ENCODE measurements at regions not wholly inside any gene's neighbourhood (a gene's known extent, or its start where the extent isn't known, plus 50 kb on each side); places are given as distances from the start of the nearest gene placed in this dataset.
"Not testable (repeated sequence)": the region's sequence is repeated elsewhere in the genome, so short reads cannot be mapped to it uniquely, and the experiment has no call there.

- no peak for DNase-seq
These were observed 131.4 kb upstream of the FRG1 start for GRCh38 chr4:189809241-189809735.

GRCh38 chr4:189809839-189810238 is 130.8 kb upstream of the FRG1 start:
- no peak for DNase-seq

GRCh38 chr4:189810318-189811181 is 130.1 kb upstream of the FRG1 start:
- not testable (repeated sequence) for DNase-seq

GRCh38 chr4:189815404-189816192 is 125.1 kb upstream of the FRG1 start:
- DNase-seq, result no peak

GRCh38 chr4:189822326-189822725 is 118.3 kb upstream of the FRG1 start:
- no peak for DNase-seq

GRCh38 chr4:189823591-189823990 is 117.1 kb upstream of the FRG1 start:
- DNase-seq, result no peak

GRCh38 chr4:189825466-189825865 is 115.2 kb upstream of the FRG1 start:
- no peak for DNase-seq

GRCh38 chr4:189826657-189827056 is 114.0 kb upstream of the FRG1 start:
- no peak for DNase-seq

- no peak for DNase-seq
These were observed 112.5 kb upstream of the FRG1 start for GRCh38 chr4:189828081-189828697.

GRCh38 chr4:189832528-189832927 is 108.1 kb upstream of the FRG1 start:
- DNase-seq, result no peak

- no peak for DNase-seq
These were observed 106.1 kb upstream of the FRG1 start for GRCh38 chr4:189834616-189835015.

- DNase-seq, result no peak
These were observed 105.2 kb upstream of the FRG1 start for GRCh38 chr4:189835505-189835904.

- DNase-seq, result no peak
These were observed 103.2 kb upstream of the FRG1 start for GRCh38 chr4:189837471-189837870.

- no peak for DNase-seq
These were observed 101.7 kb upstream of the FRG1 start for GRCh38 chr4:189838821-189839497.

- no peak for DNase-seq
These were observed 100.3 kb upstream of the FRG1 start for GRCh38 chr4:189840356-189840755.

- no peak for DNase-seq
These were observed 97.2 kb upstream of the FRG1 start for GRCh38 chr4:189843413-189844009.

- no peak for DNase-seq
These were observed 95.4 kb upstream of the FRG1 start for GRCh38 chr4:189845145-189845846.

GRCh38 chr4:189846094-189846493 is 94.6 kb upstream of the FRG1 start:
- DNase-seq, result not testable (repeated sequence)

- DNase-seq, result peak in 1 of 2 experiments; percentile 3
These were observed 94.1 kb upstream of the FRG1 start for GRCh38 chr4:189846608-189847007.

- not testable (repeated sequence) for DNase-seq
These were observed 92.0 kb upstream of the FRG1 start for GRCh38 chr4:189848672-189849071.

- DNase-seq, result no peak
These were observed 90.3 kb upstream of the FRG1 start for GRCh38 chr4:189850239-189850856.
